HCT116 (cell line): ENCODE measurements at regions not wholly inside any gene's neighbourhood (a gene's known extent, or its start where the extent isn't known, plus 50 kb on each side); places are given as distances from the start of the nearest gene placed in this dataset.

Experiments used
- CBX3 ChIP-seq: IDR thresholded peaks from 2 replicates; pipeline ENCODE4 v1.6.1; 2012; ENCODE audit warnings: low read depth
- CEBPB ChIP-seq: IDR thresholded peaks from 2 replicates; pipeline ENCODE4 v1.6.1; 2012; ENCODE audit warnings: low read depth
- CTCF ChIP-seq, 3 experiments: fragments of 200-600 bp in 1 of 3; sonication (generic) in 1 of 3; IDR thresholded peaks in 2 of 3; conservative IDR thresholded peaks in 1 of 3; 2 replicates each; pipeline ENCODE4 v1.5.1; 2012 to 2017; ENCODE audit warnings: low read depth in 2 of 3, low read length in 2 of 3, antibody characterized with exemption in 1 of 3, borderline replicate concordance in 1 of 3, control low read depth in 1 of 3, mild to moderate bottlenecking in 1 of 3, mixed read lengths in 1 of 3, mixed run types in 1 of 3, moderate library complexity in 1 of 3; ENCODE audit not compliant: insufficient read depth in 1 of 3
- EGR1 ChIP-seq: IDR thresholded peaks from 2 replicates; pipeline ENCODE4 v1.6.1; 2012; ENCODE audit warnings: low read depth
- EZH2 ChIP-seq: fragments of 200-600 bp; sonication (generic); IDR thresholded peaks from 2 replicates; pipeline ENCODE4 v1.6.1; 2017; ENCODE audit warnings: antibody characterized with exemption, mixed run types
- EZH2phosphoT487 ChIP-seq: fragments of 200-600 bp; IDR thresholded peaks from 2 replicates; pipeline ENCODE4 v1.6.1; 2018; ENCODE audit warnings: antibody characterized with exemption, borderline replicate concordance
- POLR2A ChIP-seq: IDR thresholded peaks from 2 replicates; pipeline ENCODE4 v1.7.0; 2011; ENCODE audit warnings: borderline replicate concordance; ENCODE audit not compliant: insufficient read depth, insufficient read length; ENCODE audit errors: extremely low read depth
- POLR2AphosphoS5 ChIP-seq: IDR thresholded peaks from 2 replicates; pipeline ENCODE4 v1.6.1; 2011; ENCODE audit warnings: mild to moderate bottlenecking, low read depth, low read length, moderate library complexity
- RAD21 ChIP-seq: IDR thresholded peaks from 2 replicates; pipeline ENCODE4 v1.6.1; 2012; ENCODE audit warnings: low read depth, mild to moderate bottlenecking
- SIN3A ChIP-seq: IDR thresholded peaks from 2 replicates; pipeline ENCODE4 v1.6.1; 2012; ENCODE audit warnings: low read depth
- ZNF274 ChIP-seq: fragments of 200-500 bp; sonication (Bioruptor generic); IDR thresholded peaks from 2 replicates; pipeline ENCODE4 v1.6.1; 2014; ENCODE audit warnings: mild to moderate bottlenecking, low read depth, low read length, inconsistent platforms
- TF ChIP-seq, protein P1 (sequence below): IDR thresholded peaks from 2 replicates; pipeline ENCODE4 v1.6.1; 2012

DNA sequence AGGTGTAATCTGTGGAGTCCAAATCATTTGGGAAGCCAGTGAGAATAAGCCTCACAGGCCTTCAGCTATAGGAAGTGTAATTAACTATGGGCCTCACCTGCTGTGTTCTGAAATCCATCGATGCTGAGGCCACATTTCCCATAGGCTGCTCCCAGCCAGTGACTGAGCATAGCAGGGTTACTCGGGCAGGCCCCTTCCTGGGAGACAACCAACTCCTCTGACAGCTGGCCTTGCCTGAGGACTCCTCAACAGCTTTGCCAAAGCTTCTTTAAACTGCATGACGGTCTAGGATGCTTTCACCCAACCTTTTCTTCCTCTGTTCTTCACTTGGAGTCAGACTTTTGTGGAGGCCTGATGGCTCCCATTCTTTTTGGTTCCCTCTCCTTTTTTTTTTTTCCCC is 63.8 kb upstream of the SMNDC1 start:
- TF ChIP-seq POLR2A = no peak
- no peak for TF ChIP-seq CTCF (IDR thresholded peaks at IDR 0.05 in 2 of 3, conservative IDR thresholded peaks at IDR 0.05 in 1 of 3; ENCODE audit: borderline replicate concordance in 1 of 3, insufficient read depth in 1 of 3, low read depth in 2 of 3, low read length in 2 of 3)
- TF ChIP-seq EZH2phosphoT487 = no peak
- TF ChIP-seq, protein P1, sequence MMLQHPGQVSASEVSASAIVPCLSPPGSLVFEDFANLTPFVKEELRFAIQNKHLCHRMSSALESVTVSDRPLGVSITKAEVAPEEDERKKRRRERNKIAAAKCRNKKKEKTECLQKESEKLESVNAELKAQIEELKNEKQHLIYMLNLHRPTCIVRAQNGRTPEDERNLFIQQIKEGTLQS = no peak
- TF ChIP-seq EGR1 = no peak
- TF ChIP-seq ZNF274 = no peak
- TF ChIP-seq CBX3 = no peak
- TF ChIP-seq RAD21 = no peak
- TF ChIP-seq POLR2AphosphoS5 = no peak
- TF ChIP-seq SIN3A = no peak
- no peak for TF ChIP-seq EZH2
- TF ChIP-seq CEBPB = no peak
